HFF-Myc (cell line): ENCODE measurements at regions not wholly inside any gene's neighbourhood (a gene's known extent, or its start where the extent isn't known, plus 50 kb on each side); places are given as distances from the start of the nearest gene placed in this dataset.

ENCODE experiments used
- DNase-seq: peaks from one replicate; pipeline ENCODE4 v3.0.0-alpha.2; 2011; ENCODE audit warnings: low read depth; ENCODE audit errors: extremely low read depth
- H3K4me3 ChIP-seq: replicated peaks from 2 replicates; pipeline ENCODE4 v1.5.1; 2011; ENCODE audit warnings: low read depth, mild to moderate bottlenecking, control low read depth, low read length
- TF ChIP-seq, protein P1 (sequence below): IDR thresholded peaks from 2 replicates; pipeline ENCODE4 v1.5.1; 2012; ENCODE audit warnings: mild to moderate bottlenecking, low read depth, low read length, control low read depth; ENCODE audit errors: missing control alignments

- no peak overlapping the region for H3K4me3 ChIP-seq
- no peak for DNase-seq
- TF ChIP-seq, protein P1, sequence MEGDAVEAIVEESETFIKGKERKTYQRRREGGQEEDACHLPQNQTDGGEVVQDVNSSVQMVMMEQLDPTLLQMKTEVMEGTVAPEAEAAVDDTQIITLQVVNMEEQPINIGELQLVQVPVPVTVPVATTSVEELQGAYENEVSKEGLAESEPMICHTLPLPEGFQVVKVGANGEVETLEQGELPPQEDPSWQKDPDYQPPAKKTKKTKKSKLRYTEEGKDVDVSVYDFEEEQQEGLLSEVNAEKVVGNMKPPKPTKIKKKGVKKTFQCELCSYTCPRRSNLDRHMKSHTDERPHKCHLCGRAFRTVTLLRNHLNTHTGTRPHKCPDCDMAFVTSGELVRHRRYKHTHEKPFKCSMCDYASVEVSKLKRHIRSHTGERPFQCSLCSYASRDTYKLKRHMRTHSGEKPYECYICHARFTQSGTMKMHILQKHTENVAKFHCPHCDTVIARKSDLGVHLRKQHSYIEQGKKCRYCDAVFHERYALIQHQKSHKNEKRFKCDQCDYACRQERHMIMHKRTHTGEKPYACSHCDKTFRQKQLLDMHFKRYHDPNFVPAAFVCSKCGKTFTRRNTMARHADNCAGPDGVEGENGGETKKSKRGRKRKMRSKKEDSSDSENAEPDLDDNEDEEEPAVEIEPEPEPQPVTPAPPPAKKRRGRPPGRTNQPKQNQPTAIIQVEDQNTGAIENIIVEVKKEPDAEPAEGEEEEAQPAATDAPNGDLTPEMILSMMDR: no peak
Observed at GRCh38 chr11:92810423-92811064, 158.9 kb upstream of the MTNR1B start.

DNA sequence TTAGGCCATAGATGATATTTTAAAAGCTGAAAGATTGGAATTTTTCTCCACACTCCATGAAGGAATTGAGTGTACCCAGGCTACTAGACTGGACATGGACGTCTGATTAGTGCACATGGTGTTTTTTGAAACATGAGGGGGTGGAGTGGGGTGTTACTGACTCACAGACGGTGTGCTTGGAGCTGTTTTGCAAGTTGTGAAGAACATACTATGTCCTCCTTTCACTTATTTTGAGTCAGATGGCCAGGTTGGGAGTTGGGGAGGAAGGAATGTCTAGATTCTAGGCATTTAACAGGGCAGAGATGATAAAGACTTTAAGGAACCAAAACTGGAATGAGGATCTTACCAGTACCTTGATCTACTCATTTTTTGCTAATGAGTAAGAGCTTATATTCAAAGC, 158.1 kb upstream of the MTNR1B start:
- no peak overlapping the region for H3K4me3 ChIP-seq
- TF ChIP-seq, protein P1: no peak
- no peak for DNase-seq

DNA sequence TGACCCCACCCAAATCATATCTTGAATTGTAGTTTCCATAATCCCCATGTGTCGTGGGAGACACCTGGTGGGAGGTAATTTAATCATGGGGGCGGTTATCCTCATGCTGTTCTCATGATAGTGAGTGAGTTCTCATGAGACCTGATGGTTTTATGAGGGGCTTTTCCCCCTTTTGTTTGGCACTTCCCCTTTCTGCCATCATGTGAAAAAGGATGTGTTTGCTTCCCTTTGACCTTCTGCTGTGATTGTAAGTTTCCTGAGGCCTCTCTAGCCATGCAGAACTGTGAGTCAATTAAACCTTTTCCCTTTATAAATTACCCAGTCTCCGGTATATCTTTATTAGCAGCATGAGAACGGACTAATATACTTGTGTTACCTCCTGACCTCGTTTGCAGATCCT, 156.6 kb upstream of the MTNR1B start:
- TF ChIP-seq, protein P1: no peak
- H3K4me3 ChIP-seq: no peak overlapping the region
- DNase-seq: no peak

DNA sequence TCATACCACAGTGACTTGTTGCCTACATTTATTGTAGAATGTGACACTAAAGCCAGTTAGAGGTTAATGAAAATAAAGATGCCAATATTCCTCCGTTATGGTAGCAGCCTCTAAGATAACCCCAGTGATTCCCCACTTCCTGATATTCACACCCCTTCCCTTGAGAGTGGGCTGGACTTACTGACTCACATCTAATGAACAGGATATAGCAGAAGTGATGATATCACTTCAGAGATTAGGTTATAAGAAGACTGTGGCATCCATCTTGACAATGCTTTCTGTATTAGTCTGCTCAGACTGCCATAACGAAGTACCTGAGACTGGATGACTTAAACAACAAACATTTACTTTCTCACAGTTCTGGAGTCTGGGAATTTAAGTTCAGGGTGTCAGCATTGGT, 149.6 kb upstream of the MTNR1B start:
- no peak for DNase-seq
- TF ChIP-seq, protein P1: no peak
- no peak overlapping the region for H3K4me3 ChIP-seq

DNA sequence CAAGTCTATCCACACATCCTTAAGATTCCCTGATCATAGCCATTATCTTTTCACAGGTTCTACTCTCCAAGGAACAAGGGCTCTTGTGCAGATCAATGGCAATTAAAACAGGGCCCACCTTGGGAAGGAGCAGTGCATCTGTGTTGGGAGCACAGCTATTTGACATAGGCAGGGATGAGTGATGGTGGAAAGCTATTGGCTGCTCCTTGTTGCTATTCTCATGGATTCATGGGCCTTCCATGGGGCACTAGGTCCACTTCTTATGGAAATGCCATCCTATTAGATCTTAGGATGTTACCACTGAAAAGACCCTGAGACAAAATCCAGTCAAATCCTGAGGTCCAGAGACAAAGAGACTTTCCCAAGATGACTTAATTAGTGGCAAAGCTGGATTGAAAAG, 148.6 kb upstream of the MTNR1B start:
- TF ChIP-seq, protein P1: no peak
- no peak overlapping the region for H3K4me3 ChIP-seq
- DNase-seq: no peak

DNA sequence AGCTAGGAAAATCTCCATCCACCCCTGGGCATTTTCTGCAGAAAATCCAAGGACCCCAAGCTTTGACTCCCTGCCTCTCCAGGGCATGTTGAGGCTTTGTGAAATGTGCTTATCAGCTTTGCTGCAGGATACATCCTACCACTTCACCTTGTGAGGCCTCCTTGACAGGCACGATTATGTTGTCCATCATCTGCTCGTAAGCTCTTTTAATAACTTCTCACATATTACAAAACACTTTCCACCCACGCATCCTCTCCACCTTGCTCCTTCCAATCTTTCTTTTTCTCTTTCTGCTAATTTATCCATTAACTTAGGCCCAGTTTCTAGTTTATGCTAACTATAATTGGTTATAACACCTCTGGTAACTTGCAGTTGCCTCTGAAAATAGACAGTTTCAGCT, 147.0 kb upstream of the MTNR1B start:
- no peak for DNase-seq
- H3K4me3 ChIP-seq: no peak overlapping the region
- TF ChIP-seq, protein P1: no peak

DNA sequence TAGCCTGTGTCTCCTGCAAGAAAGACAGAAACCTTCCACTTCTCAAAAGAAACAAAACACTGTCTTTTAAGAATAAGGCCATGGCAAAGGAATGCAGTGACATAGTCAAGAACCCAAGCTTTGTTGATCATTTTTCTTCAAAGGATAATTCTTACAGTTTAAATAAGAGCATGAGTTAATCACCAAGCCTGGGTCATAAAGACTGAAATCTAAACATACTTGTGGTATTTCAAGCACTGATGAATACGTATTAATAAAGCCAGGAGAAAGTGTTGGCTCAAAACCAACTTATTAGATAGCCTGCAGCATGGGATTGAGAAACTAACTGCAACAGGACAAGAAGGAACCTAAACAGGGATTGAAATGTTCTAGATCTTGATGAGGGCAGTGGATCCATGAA, 143.3 kb upstream of the MTNR1B start:
- TF ChIP-seq, protein P1: no peak
- no peak for DNase-seq
- H3K4me3 ChIP-seq: no peak overlapping the region
